ENCODE measurements at regions not wholly inside any gene's neighbourhood (a gene's known extent, or its start where the extent isn't known, plus 50 kb on each side); places are given as distances from the start of the nearest gene placed in this dataset.

DNA sequence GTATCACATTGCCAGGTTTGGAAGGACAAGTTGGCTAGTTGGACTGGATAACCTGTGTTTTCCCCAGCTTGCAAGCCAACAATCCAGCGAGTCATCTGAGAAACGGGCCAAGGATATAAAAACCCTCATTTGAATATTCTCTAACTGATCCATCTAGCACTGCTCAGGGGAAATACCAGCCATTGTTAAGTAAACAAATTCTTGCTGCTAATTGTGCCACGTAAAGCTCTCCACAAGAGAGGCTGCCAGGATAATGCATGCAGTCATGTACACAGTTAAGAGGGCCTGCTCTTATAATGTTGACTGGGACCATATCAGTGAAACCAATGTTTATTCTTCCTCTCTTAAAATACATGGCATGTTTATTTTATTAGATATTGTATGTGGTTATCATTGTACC lies 663.2 kb upstream of the SGCG start:
- FAIRE-seq (no peak), DNase-seq (ENCODE audit: extremely low read depth in 1 of 4, low spot score in 3 of 4) (no peak), ATAC-seq (no peak)
- TF ChIP-seq CSDE1 (IDR thresholded peaks at IDR 0.05) = no peak
- no peak for TF ChIP-seq ARID2 (IDR thresholded peaks at IDR 0.05)
- TF ChIP-seq MBD2 (IDR thresholded peaks at IDR 0.05; ENCODE audit: borderline replicate concordance, low read depth) = no peak
- intact Hi-C loops (cut with micrococcal nuclease) (no loop called here), in situ Hi-C loops (cut with MboI) (no loop called here)
- Histone ChIP-seq H3K36me3 (ENCODE audit: control insufficient read depth, insufficient read depth, low read length) (no peaks in the 10 kb centered on the region), H3K27me3 (ENCODE audit: control insufficient read depth in 2 of 2, insufficient read depth in 2 of 2, low read length in 2 of 2) (no peaks in the 10 kb centered on the region), H3K4me2 (ENCODE audit: insufficient read depth, low read length) (no peak overlapping the region), H3K9ac (ENCODE audit: insufficient read depth in 1 of 2, low read depth in 2 of 2, low read length in 2 of 2) (no peak overlapping the region), H2AFZ (ENCODE audit: low read depth, low read length) (no peak overlapping the region), H3K4me1 (replicated peaks in 1 of 2; ENCODE audit: control insufficient read depth in 2 of 2, insufficient read depth in 2 of 2, low read length in 2 of 2) (no peaks in the 10 kb centered on the region), H3K9me1 (ENCODE audit: control insufficient read depth, insufficient read depth, low read length) (no peaks in the 10 kb centered on the region), H3K79me2 (ENCODE audit: control insufficient read depth, insufficient read depth, low read length) (no peaks in the 10 kb centered on the region), H3K4me3 (no peak overlapping the region), H3K27ac (ENCODE audit: extremely low read depth, low read depth, low read length) (no peak overlapping the region), H4K20me1 (replicated peaks; ENCODE audit: control insufficient read depth, insufficient read depth, low read length) (no peaks in the 10 kb centered on the region), H3K9me3 (replicated peaks; ENCODE audit: control insufficient read depth, insufficient read depth, low read depth, low read length) (no peaks in the 10 kb centered on the region)
- ChIA-PET CTCF (ENCODE audit: low intra/inter-chr PET ratio) (no interaction called here), POLR2A (no interaction called here)
- BruUV-seq (replicated peaks) = no TSS peak
- WGBS (ENCODE audit: insufficient coverage, low coverage, missing lambda C conversion rate) = 3% methylated on average over 3 of the region's 3 CpGs

DNA sequence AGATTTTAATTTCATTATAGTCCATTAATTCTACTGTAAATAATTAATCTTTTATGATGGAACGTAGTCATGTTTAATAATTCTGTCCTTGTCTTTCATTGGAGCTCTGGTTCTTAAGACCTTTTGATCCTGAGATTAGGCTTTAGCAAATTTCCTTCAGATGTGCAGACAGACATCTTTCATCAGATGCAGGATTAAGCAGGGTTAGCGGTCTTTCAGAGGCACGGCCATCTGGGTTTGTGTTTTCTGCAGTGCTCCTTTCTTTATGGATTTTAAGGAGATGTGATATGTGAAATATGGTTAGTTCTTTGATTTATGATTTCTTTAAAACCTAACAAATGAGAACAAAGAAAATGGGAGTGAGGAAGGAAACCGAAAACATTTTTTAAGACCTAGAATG lies 643.9 kb upstream of the SGCG start:
- no peak for ATAC-seq
- no peaks in the 10 kb centered on the region for H4K20me1 ChIP-seq (replicated peaks; ENCODE audit: control insufficient read depth, insufficient read depth, low read length)
- no peaks in the 10 kb centered on the region for H3K9me3 ChIP-seq (replicated peaks; ENCODE audit: control insufficient read depth, insufficient read depth, low read depth, low read length)
- no peaks in the 10 kb centered on the region for H3K9me1 ChIP-seq (ENCODE audit: control insufficient read depth, insufficient read depth, low read length)
- BruUV-seq (replicated peaks) = no TSS peak
- no peak overlapping the region for H2AFZ ChIP-seq (ENCODE audit: low read depth, low read length)
- no peaks in the 10 kb centered on the region for H3K79me2 ChIP-seq (ENCODE audit: control insufficient read depth, insufficient read depth, low read length)
- in situ Hi-C loops (cut with MboI) = no loop called here
- H3K4me3 ChIP-seq = no peak overlapping the region
- H3K27me3 ChIP-seq (ENCODE audit: control insufficient read depth in 2 of 2, insufficient read depth in 2 of 2, low read length in 2 of 2) = no peaks in the 10 kb centered on the region; a peak in 1 of 5 replicates
- H3K27ac ChIP-seq (ENCODE audit: extremely low read depth, low read depth, low read length) = no peak overlapping the region
- H3K36me3 ChIP-seq (ENCODE audit: control insufficient read depth, insufficient read depth, low read length) = no peaks in the 10 kb centered on the region
- no peak for DNase-seq (ENCODE audit: extremely low read depth in 1 of 4, low spot score in 3 of 4)
- FAIRE-seq = no peak
- H3K4me2 ChIP-seq (ENCODE audit: insufficient read depth, low read length) = no peak overlapping the region
- intact Hi-C loops (cut with micrococcal nuclease) = no loop called here
- ChIA-PET POLR2A (no interaction called here), CTCF (ENCODE audit: low intra/inter-chr PET ratio) (no interaction called here)
- H3K4me1 ChIP-seq (replicated peaks in 1 of 2; ENCODE audit: control insufficient read depth in 2 of 2, insufficient read depth in 2 of 2, low read length in 2 of 2) = no peaks in the 10 kb centered on the region
- H3K9ac ChIP-seq (ENCODE audit: insufficient read depth in 1 of 2, low read depth in 2 of 2, low read length in 2 of 2) = no peak overlapping the region
- 0% methylated on average over 3 of the region's 4 CpGs for WGBS (ENCODE audit: insufficient coverage, low coverage, missing lambda C conversion rate)
- TF ChIP-seq, protein P1, sequence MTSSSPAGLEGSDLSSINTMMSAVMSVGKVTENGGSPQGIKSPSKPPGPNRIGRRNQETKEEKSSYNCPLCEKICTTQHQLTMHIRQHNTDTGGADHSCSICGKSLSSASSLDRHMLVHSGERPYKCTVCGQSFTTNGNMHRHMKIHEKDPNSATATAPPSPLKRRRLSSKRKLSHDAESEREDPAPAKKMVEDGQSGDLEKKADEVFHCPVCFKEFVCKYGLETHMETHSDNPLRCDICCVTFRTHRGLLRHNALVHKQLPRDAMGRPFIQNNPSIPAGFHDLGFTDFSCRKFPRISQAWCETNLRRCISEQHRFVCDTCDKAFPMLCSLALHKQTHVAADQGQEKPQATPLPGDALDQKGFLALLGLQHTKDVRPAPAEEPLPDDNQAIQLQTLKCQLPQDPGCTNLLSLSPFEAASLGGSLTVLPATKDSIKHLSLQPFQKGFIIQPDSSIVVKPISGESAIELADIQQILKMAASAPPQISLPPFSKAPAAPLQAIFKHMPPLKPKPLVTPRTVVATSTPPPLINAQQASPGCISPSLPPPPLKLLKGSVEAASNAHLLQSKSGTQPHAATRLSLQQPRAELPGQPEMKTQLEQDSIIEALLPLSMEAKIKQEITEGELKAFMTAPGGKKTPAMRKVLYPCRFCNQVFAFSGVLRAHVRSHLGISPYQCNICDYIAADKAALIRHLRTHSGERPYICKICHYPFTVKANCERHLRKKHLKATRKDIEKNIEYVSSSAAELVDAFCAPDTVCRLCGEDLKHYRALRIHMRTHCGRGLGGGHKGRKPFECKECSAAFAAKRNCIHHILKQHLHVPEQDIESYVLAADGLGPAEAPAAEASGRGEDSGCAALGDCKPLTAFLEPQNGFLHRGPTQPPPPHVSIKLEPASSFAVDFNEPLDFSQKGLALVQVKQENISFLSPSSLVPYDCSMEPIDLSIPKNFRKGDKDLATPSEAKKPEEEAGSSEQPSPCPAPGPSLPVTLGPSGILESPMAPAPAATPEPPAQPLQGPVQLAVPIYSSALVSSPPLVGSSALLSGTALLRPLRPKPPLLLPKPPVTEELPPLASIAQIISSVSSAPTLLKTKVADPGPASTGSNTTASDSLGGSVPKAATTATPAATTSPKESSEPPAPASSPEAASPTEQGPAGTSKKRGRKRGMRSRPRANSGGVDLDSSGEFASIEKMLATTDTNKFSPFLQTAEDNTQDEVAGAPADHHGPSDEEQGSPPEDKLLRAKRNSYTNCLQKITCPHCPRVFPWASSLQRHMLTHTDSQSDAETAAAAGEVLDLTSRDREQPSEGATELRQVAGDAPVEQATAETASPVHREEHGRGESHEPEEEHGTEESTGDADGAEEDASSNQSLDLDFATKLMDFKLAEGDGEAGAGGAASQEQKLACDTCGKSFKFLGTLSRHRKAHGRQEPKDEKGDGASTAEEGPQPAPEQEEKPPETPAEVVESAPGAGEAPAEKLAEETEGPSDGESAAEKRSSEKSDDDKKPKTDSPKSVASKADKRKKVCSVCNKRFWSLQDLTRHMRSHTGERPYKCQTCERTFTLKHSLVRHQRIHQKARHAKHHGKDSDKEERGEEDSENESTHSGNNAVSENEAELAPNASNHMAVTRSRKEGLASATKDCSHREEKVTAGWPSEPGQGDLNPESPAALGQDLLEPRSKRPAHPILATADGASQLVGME (CRISPR knock-in tag; IDR thresholded peaks at IDR 0.05) = no peak
- TF ChIP-seq ZNF785 (CRISPR knock-in tag; IDR thresholded peaks at IDR 0.05) (no peak), MTF1 (CRISPR knock-in tag; IDR thresholded peaks at IDR 0.05; ENCODE audit: borderline replicate concordance) (no peak), HDAC2 (IDR thresholded peaks at IDR 0.05) (no peak), KAT2B (IDR thresholded peaks at IDR 0.05; ENCODE audit: low read depth, low read length) (no peak), IFI16 (CRISPR knock-in tag; IDR thresholded peaks at IDR 0.05) (no peak), HMG20B (CRISPR knock-in tag; IDR thresholded peaks at IDR 0.05) (no peak), SAFB (IDR thresholded peaks at IDR 0.05; ENCODE audit: borderline replicate concordance, low read depth, low read length) (no peak), ZNF764 (CRISPR knock-in tag; IDR thresholded peaks at IDR 0.05; ENCODE audit: low read depth) (no peak)
- TF ChIP-seq, protein P2, sequence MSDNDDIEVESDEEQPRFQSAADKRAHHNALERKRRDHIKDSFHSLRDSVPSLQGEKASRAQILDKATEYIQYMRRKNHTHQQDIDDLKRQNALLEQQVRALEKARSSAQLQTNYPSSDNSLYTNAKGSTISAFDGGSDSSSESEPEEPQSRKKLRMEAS (CRISPR knock-in tag; IDR thresholded peaks at IDR 0.05) = no peak
